Activated CD4-positive, CD25-positive, alpha-beta regulatory T cell treated with anti-CD3 and anti-CD28 coated beads, Interleukin-2, amount 50 U/mL, for 72 hours (primary cell): ENCODE measurements at regions not wholly inside any gene's neighbourhood (a gene's known extent, or its start where the extent isn't known, plus 50 kb on each side); places are given as distances from the start of the nearest gene placed in this dataset.

Experiments
- DNase-seq: peaks from one replicate; pipeline ENCODE4 v3.0.0; 2021

DNA sequence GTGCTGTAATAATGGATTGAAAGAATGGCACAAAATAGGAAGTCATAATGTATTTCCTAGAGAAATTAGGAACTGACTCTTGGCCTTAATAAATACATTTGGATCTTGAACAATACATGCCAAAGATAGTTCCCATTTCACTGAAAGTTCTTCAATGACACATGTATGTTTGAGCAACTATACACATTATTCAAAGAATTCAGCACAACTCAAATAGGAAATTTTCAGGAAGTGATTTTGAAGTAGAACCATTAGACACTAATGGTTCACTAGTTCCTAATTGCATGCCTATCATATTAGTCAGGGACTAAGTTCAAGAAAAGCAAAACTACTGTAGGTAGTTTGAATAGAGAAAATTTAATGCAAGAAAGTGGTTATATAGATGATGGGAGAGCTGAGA, 404.7 kb downstream of the LMO4 start:
- no peak for DNase-seq

DNA sequence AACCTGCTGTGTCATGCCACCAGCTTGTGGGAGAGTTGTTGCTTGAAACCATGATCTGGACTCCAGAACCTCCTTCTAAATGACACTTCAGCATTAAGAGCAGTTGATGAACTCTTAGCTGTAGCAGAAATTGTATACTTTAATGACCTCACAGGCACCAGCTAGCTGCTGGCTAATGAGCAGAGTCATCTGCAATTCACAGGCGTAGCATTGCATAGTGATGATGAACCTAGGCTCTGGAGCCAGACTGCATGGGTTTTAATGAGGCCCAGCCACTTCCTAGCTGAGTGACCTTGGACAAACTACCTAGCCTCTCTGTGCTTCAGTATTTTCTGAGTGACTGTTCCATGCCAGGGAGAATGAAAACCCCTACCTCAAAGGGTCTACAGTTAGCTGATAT, 407.1 kb downstream of the LMO4 start:
- no peak for DNase-seq

DNA sequence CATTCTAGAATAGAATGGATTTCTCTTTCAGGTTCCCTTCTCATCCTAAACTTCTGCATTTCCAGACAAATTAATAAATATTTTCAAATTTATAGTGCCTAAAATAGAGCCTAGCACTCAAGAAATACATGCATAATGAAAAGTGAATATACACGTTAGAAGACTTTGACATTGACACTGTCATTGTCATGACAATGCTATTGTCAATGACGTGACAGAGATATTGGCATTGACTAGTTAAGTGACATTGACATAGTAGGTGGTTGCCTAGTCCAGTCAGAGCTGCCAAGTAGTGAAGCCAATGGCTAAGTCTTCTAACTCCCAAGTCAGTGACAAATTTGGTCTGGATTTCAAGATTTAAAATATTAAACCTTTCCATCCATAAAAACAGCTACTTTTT, 410.5 kb downstream of the LMO4 start:
- DNase-seq: no peak

DNA sequence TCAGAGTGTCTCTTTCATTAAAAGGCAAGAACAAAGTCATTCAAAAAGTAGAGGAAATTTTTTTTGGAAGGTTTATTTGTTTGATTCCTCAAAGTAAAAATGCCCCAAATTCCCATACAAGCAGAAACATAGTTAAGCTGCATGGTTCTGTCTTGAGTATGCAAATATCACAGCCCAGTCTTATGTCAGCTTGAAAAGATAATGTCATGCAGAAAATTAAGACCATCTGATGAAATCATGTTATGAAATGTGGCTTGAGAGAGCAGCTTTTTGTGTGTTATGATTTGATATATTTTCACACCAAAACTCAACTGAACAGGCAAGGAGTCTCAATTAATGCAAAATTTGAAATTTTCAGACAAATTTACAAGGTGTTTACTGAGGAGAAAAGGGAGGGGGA, 411.0 kb downstream of the LMO4 start:
- no peak for DNase-seq

DNA sequence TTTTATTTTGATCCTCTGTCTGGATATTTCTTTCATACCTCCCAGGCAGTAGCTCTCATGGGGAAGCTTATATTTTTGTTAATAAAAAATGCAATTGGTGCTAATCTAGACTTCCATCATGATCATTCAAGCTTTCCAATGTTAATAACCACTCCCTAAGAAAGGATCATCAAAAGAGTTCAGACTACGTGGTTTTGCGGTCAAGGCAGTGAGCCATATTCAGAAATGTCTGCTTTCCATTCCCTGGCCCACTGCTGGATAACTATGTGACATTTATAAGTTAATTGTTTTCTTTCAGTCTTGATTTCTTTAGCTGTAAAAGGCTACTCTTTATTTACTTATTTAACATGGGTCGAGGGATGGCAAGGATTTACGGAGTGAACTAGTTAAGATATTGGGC, 414.6 kb downstream of the LMO4 start:
- no peak for DNase-seq

DNA sequence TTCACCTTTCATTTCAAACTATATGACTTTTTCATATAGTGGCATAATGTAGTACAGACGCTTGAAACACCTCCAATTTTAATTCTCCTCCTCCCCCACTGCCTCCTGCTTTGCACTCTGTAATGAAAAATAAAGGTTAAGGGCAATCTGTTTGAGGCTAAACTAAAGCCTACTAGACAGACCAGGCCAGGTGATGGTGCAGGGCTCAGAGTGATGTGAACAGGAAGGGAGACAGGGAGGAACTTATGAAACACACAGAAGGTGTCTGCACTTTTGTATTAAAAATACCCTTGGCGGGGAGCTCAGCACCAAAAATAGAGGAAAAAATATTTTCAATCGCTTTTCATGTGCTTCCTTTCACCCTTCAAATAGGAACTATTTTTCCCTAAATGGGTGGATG, 415.4 kb downstream of the LMO4 start:
- DNase-seq: no peak

DNA sequence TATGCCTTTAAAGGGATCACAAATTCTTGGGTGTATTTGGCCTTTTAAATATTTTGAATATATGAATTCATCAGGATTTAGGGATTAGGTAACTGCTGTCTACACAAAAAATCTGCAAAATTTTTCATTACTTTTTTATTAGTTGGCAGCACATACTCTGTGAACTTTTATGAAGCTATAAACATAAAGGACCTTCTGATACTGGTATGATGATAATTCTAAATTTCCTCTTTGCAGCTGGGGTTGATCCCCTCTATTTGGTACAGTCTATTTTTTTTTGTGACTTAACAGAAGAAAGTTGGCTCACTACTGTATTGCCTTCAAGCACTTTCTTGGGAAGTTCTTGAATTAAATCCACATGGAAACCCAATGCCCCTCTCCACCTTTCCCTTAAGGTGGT, 416.1 kb downstream of the LMO4 start:
- no peak for DNase-seq

DNA sequence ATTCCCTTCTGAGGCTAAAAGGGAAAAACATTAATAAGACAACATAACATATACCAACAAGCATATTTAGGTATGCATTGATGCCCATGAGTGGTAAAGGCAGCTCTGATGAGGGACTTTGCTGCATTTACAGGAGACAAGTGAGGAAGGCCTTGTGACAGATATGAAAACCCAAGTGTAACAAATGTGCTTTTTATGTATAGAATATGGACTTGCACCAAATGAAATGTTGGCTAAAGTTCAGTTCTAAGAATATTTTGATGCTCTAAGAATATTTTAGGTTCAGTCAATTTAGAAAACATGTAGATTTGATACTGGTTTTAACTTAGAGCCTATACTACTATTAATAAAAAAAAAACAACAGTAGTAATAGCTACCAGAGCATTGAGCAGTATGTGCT, 424.7 kb downstream of the LMO4 start:
- no peak for DNase-seq

DNA sequence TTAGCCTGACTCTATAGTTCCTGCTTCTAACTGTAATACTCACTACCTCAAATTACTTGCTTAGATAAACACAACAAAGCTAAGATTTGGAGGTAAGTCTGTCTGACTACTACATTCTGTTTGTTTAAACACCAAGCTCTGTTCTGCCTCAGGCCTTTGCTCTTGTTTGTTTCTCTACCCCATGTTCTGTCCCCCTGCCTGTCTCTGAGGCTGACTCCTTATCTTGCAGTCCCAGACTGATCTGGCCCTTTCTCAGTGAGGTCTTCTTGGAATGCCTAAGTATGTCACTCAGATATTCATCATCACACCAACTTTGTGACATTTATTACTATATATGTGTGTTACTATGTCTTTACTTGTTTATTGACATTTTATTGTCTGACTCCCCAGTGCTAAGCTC, 425.5 kb downstream of the LMO4 start:
- no peak for DNase-seq

DNA sequence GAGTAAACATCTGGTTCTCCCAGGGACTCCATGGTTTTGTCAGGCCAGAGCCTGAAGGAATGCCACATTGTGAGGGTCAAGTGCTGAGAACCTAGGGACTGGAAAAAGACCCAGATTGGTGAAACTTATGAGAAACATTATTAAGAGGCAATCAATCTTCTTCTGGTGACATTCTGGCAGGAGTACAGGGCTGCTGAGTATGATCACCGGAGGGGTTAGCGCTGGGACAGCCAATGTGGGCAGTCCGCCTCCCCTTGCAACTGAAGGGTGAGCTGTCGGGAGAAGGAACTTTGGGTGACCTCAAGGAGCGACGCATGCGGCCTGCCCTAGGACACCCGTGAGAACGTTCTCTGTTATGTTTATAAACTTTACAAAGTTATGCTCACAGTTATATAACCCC, 429.0 kb downstream of the LMO4 start:
- no peak for DNase-seq

DNA sequence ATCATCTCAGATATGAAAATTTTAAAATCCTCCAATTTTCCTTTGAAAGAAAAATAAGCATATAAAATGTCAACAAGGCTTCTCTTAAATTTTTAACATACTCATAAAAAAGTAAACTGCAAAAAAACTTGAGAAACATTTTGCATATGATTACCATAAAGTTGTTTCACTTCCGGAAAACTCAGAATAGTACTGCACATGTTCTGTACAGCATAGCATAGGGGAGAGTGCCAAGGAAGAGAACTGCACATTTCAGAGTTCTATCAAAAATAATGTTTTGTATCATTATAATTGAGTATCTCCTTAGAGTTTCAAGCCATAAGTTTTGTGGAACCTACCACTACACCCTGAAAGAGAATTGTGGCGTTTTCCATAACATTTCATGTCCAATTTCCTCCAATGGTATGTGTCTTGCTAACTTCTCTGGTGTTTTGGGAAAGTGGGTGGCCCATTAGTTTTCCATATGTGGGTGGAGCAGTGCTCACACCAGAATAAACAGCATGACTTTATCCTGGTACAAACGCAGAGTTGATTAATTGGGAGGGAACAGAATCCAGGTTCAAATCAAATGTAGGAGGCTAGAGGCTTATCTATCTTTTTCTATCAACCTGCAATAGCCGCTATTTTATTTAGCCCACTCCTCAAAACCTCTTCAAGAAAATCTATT, 430.9 kb downstream of the LMO4 start:
- no peak for DNase-seq

DNA sequence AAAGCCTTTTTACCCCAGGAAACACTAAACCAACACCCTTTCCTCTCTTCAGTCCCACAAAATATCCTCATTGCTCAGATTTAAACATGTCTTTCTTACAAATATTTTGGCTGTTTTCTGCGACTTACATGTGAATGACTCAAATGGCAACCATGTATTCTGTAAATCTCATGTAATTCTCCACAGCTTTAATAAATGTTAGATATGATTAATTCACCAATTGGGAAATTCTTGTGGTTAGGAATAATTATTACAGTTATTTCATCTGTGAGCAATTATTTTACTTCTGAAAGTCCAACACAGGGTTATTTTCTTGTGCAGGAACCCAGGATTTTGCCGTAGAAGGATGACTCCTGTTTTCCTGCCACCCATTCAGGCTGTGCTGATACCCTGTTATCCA, 431.5 kb downstream of the LMO4 start:
- no peak for DNase-seq

DNA sequence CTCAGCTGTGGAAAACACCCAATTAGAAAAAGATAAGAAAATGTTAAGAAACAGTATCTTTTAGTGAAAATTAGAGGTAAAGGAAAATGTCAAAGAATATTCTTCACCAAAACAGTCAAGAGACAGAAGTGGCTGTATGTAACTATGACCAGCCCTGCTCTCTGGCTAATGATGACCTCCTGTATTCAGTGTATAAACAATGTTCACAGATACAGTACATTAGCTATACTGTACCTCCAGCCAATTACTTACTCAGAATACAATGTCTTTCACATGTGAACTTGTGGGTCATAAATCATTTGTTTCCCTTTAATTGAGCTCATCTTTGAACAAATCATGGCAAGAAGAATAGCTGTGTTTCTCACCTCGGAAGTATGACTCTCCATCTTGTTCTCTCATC, 432.0 kb downstream of the LMO4 start:
- DNase-seq: no peak

DNA sequence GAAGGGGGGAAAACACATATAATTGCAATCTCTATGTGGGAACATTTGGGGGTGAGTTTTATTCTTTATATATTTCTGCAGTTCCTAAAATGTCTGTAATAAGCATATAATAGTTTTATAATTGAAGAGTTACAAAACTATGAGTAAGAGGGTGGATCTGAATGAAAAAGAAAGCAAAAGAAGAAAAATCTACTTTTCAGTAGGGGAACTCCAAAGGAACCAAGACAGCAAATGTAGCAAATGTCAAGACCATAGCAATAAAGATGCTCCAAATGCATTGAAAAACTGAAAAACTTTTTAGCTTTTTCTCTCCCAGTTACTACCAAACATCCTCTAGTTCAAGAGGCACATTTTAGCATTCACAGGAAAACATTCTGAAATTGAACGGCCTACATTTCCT, 434.8 kb downstream of the LMO4 start:
- no peak for DNase-seq

DNA sequence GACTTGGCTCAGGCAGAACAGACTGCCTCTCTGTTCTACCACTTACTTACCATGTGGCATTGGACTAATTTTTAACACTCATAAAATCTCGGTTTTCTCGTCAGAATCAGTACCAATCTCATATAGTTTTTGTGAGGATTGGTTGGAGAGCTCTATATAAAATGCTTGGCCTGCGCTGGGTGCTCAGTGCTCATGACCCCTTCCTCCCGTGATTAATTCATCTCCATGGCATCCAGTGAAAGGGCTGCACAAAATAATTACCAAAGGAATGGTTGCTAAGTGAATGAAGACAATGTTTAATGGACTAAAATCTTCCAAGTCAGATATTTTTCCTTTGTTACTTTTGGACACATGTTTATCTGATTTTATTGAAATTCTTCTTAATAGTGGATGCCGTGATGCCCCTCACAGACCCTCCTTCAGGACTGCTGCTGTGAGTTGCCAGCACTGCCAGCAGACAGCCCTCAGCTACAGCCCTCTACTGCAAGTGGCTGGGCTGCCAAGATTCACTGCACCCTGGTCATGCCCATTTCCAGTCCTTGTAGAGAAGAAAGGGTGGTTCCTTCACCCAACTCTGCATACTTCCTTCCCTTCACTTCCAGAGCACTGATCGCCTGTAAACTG, 436.5 kb downstream of the LMO4 start:
- no peak for DNase-seq

DNA sequence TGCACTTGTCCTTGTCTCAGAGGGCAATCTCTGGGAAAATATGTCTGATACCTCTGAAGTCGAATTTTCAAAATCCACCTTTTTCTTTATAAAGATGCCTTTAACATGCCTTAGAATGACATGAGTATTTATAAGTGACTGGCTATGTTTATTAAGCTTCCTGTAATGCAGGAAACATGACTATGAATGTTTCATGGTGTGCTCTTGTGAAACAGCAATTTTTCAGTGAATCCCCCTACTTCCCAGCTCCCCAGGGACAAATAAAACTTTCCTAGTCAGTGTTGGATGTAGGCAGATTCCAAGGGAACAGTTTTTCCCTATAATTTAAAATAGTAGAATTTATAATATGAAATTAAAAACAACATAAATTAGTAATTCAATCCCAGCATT, 437.0 kb downstream of the LMO4 start:
- DNase-seq: no peak

DNA sequence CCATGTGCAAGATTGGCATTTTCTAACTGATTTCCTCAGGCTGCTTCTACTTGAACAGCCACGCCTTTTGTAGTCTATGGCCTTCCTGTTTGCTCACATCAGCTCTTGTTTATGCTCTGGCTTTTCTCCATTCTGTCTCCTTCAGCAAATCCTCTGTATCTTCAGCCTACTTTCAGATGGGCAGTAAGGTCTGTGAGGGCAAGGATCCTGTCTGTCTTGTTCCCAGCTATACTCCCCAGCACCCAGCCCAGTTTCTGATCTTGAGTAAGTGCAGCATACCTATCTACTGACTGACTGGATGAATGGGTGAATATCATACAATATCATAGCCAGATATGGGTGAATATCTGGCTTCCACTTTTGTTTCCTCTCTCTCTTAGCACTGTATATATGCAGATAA, 438.1 kb downstream of the LMO4 start:
- no peak for DNase-seq

DNA sequence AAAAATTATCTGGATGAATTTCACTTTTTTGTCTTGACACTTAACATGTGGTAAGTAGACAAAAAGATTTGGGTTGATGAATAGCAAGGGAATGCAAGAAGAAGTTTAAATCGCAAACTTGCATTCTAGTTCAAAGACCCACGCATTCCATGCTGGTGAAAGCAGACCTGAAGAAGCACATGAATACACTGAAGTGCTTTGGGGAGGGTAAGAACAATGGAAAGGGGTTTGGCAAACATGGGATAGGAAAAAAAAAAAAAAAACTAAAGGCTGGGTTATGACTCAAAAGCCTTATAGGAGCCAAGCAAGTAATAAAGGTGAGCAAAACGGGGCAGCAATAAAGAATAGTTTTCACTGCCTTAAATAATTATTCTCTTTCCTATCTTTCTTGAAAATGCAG, 450.2 kb downstream of the LMO4 start:
- DNase-seq: no peak

DNA sequence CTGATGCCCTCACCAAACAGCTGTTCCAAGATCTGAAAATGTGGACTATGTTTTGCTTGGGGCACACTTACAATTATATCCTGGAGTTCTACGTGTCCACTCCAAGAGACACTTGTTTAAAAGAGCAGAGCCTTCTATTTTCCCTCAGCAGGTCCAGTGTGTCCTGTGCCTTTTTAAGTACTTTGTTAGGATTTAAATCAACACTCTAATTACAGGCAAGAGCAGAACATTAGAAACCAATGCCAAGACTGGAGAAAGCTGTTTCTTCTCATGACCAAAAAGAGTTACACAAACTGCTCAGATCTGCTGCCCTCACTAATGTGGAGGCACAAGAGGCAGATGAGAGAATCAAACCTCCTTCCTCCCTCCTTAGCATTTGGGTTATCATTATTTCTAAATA, 452.9 kb downstream of the LMO4 start:
- DNase-seq: no peak

DNA sequence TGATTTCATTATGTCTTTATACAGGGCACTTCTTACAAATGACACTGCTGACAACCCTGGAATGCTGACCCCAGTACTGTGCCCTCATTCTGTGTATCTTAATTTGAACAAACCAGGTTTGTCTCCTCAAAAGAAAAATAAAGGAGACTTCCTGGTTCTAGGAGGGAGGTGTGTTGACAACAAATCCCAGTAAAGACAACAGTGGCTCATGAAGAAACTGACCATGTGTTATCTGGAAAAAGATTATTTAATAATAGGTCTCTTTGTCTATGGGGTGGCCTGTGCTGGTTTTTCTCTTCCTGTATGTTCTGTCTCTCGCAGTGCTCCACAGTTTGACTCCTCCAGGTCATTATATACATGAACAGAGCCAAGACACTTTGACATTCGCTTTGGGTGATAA, 454.6 kb downstream of the LMO4 start:
- no peak for DNase-seq

DNA sequence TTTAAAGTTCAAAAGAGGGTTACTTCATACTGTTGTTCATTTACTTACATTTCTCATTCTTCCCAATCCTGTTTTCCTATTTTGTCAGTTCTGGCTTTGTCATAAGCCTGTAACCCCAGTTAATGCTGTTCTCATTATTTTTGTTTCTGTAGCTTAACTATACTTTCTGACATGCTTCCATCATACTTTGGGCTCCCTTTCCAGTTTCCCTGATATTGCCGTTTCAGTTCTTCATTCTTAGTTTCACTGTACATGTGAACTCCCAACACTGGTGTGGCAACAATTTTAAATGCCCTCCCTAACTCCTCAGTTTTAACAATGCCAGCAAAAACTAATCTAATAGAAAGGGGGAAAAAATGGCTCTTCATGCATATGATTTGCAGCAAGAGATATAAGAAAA, 456.7 kb downstream of the LMO4 start:
- no peak for DNase-seq

DNA sequence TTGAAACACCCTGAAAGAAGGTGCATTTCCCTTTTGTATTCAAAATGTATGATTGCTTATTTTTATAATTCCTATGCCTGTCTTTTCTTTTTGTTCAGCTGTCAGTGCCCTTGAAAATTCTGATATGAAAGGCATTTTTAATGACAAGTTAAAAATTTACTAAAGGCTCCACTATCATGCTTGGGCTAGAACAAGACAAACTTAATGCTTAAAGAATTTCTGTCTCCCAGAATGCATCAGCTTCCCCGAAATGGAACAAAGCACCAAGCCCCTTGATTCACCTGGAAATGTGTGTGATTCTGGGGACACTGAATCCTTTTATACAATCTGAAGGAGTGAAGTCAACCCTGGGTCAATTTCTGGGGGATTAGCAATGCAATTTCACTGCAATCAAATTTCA, 457.5 kb downstream of the LMO4 start:
- DNase-seq: no peak

DNA sequence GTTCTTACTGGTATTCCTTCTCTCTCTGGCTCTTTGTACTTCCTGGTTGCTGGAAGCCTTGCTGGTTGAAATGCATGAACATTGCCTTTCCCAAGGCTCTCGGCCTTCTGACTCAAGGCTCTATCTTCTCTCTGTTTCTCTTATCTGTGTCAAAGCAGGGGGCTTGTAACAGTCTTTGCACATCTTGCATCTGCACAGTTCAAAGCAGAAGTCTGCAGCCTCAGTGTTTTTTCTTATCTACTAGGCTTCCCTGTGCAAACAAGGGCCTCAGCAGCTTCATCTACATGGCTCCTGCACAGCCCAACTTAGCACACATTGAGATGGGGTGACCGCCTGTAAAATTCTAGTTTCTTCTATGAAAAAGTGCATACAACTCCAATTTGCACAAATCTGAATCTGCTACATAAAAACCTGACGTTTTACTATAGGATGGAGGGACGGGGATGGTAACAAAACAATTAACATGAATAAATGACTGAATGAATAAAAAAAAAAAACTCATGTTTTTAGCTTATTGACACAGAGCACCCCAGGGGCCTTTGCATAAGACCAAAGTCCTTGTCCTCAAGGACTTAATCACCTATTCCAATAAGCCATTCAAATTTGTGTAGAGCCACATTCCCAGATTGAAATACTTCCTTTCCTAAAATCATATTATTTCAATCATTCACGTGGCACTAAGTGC, 458.3 kb downstream of the LMO4 start:
- DNase-seq: no peak

DNA sequence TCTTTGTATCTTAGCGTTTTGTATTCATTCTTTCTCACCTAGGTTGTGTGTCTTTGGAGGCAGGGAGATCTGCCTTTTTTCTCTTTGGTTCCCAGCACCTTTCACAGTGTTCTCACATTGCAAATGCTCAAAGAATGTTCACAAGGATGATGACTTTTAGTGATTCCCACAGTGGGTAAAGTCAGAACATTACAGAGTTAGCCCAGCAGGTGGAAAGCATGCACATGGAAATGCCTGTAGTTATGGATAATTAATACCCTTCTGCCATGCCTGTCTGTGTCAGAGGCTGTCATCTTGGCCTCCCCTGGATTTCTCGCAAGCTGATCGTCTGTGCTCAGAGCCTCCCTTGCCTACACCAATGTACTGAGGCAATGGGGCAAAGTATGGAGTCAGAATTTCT, 458.9 kb downstream of the LMO4 start:
- no peak for DNase-seq

DNA sequence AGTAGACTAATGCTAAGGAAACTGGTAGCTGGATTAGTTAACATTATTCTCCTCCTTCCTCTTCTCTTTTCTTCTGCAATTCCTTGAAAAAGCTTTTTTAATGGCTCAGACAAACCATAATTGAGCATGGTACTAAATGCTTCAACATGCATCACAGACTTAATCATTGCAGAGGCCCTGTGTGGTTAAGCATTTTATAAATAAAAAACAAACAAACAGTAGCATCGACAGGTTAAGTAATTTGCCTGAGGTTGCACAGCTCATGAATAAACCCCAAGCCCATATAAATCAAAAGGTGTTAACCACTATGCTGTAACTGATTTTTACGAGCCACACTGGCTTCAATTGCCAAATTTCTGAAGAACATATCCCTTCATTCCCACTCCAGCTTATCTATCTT, 462.1 kb downstream of the LMO4 start:
- DNase-seq: no peak
